ENCODE measurements at regions not wholly inside any gene's neighbourhood (a gene's known extent, or its start where the extent isn't known, plus 50 kb on each side); places are given as distances from the start of the nearest gene placed in this dataset.

- Mint-ChIP-seq H3K9me3 (peaks cover 10% of the 10 kb centered on the region), H3K4me1 (no peaks in the 10 kb centered on the region), H3K27ac (no peak overlapping the region), H3K4me3 (no peak overlapping the region), H3K27me3 (no peaks in the 10 kb centered on the region), H3K36me3 (no peaks in the 10 kb centered on the region)
- no peak for DNase-seq
- CTCF ChIA-PET: no interaction called here
Observed at GRCh38 chr4:154067786-154068185, 278.9 kb upstream of the SFRP2 start.

- DNase-seq: no peak
- Mint-ChIP-seq H3K36me3 (no peaks in the 10 kb centered on the region), H3K4me1 (no peaks in the 10 kb centered on the region), H3K4me3 (no peak overlapping the region), H3K27ac (no peak overlapping the region), H3K9me3 (peaks cover 10% of the 10 kb centered on the region), H3K27me3 (no peaks in the 10 kb centered on the region)
- CTCF ChIA-PET: no interaction called here
Observed at GRCh38 chr4:154065368-154065767, 276.5 kb upstream of the SFRP2 start.

GRCh38 chr4:154064244-154064643, 275.4 kb upstream of the SFRP2 start:
- H3K4me3 Mint-ChIP-seq: no peak overlapping the region
- no peak for DNase-seq
- CTCF ChIA-PET: no interaction called here
- no peaks in the 10 kb centered on the region for H3K27me3 Mint-ChIP-seq
- no peak overlapping the region for H3K27ac Mint-ChIP-seq
- H3K4me1 Mint-ChIP-seq: no peaks in the 10 kb centered on the region
- H3K36me3 Mint-ChIP-seq: no peaks in the 10 kb centered on the region
- peaks cover 10% of the 10 kb centered on the region for H3K9me3 Mint-ChIP-seq

- no peaks in the 10 kb centered on the region for H3K4me1 Mint-ChIP-seq
- no peak overlapping the region for H3K4me3 Mint-ChIP-seq
- peaks cover 11% of the 10 kb centered on the region for H3K9me3 Mint-ChIP-seq
- no peak for DNase-seq
- CTCF ChIA-PET: interaction anchor here (1.0 kb wide), 1 partner anchor 262 kb away, joined by 4 read pairs; no protein-coding TSS in a partner anchor
- no peaks in the 10 kb centered on the region for H3K36me3 Mint-ChIP-seq
- H3K27me3 Mint-ChIP-seq: no peaks in the 10 kb centered on the region
- H3K27ac Mint-ChIP-seq: no peak overlapping the region
Observed at GRCh38 chr4:154049457-154050181, 260.7 kb upstream of the SFRP2 start.

- Mint-ChIP-seq H3K4me3 (no peak overlapping the region), H3K27me3 (no peaks in the 10 kb centered on the region), H3K27ac (no peak overlapping the region), H3K4me1 (no peaks in the 10 kb centered on the region), H3K36me3 (no peaks in the 10 kb centered on the region), H3K9me3 (no peaks in the 10 kb centered on the region)
- CTCF ChIA-PET: interaction anchor here (1.6 kb wide), 1 partner anchor 24 kb away, joined by 3 read pairs; no protein-coding TSS in a partner anchor
- no peak for DNase-seq
Observed at GRCh38 chr4:154047733-154048132, 258.9 kb upstream of the SFRP2 start.

GRCh38 chr4:154044742-154045485, 256.0 kb upstream of the SFRP2 start:
- H3K4me3 Mint-ChIP-seq: no peak overlapping the region
- no peaks in the 10 kb centered on the region for H3K27me3 Mint-ChIP-seq
- H3K27ac Mint-ChIP-seq: no peak overlapping the region
- CTCF ChIA-PET: no interaction called here
- H3K4me1 Mint-ChIP-seq: no peaks in the 10 kb centered on the region
- H3K36me3 Mint-ChIP-seq: no peaks in the 10 kb centered on the region
- H3K9me3 Mint-ChIP-seq: no peaks in the 10 kb centered on the region
- no peak for DNase-seq

- H3K4me3 Mint-ChIP-seq: no peak overlapping the region
- H3K27ac Mint-ChIP-seq: no peak overlapping the region
- CTCF ChIA-PET: no interaction called here
- H3K4me1 Mint-ChIP-seq: no peaks in the 10 kb centered on the region
- DNase-seq: no peak
- no peaks in the 10 kb centered on the region for H3K27me3 Mint-ChIP-seq
- no peaks in the 10 kb centered on the region for H3K9me3 Mint-ChIP-seq
- no peaks in the 10 kb centered on the region for H3K36me3 Mint-ChIP-seq
Observed at GRCh38 chr4:154044108-154044531, 255.2 kb upstream of the SFRP2 start.

- CTCF ChIA-PET: no interaction called here
- Mint-ChIP-seq H3K4me3 (no peak overlapping the region), H3K27ac (no peak overlapping the region), H3K27me3 (no peaks in the 10 kb centered on the region), H3K36me3 (no peaks in the 10 kb centered on the region), H3K4me1 (no peaks in the 10 kb centered on the region), H3K9me3 (no peaks in the 10 kb centered on the region)
- DNase-seq: no peak
Observed at GRCh38 chr4:154041640-154042039, 252.8 kb upstream of the SFRP2 start.

- CTCF ChIA-PET: no interaction called here
- Mint-ChIP-seq H3K27ac (no peak overlapping the region), H3K36me3 (no peaks in the 10 kb centered on the region), H3K4me3 (no peak overlapping the region), H3K27me3 (no peaks in the 10 kb centered on the region), H3K4me1 (no peaks in the 10 kb centered on the region), H3K9me3 (no peaks in the 10 kb centered on the region)
- no peak for DNase-seq
Observed at GRCh38 chr4:154039435-154040343, 250.8 kb upstream of the SFRP2 start.

GRCh38 chr4:154036856-154037255, 248.0 kb upstream of the SFRP2 start:
- CTCF ChIA-PET: no interaction called here
- H3K27me3 Mint-ChIP-seq: no peaks in the 10 kb centered on the region
- H3K4me3 Mint-ChIP-seq: no peak overlapping the region
- H3K4me1 Mint-ChIP-seq: no peaks in the 10 kb centered on the region
- DNase-seq: no peak
- H3K27ac Mint-ChIP-seq: no peak overlapping the region
- H3K9me3 Mint-ChIP-seq: no peaks in the 10 kb centered on the region
- no peaks in the 10 kb centered on the region for H3K36me3 Mint-ChIP-seq

- H3K36me3 Mint-ChIP-seq: no peaks in the 10 kb centered on the region
- no peak overlapping the region for H3K27ac Mint-ChIP-seq
- H3K4me1 Mint-ChIP-seq: no peaks in the 10 kb centered on the region
- H3K4me3 Mint-ChIP-seq: no peak overlapping the region
- no peak for DNase-seq
- H3K27me3 Mint-ChIP-seq: no peaks in the 10 kb centered on the region
- H3K9me3 Mint-ChIP-seq: no peaks in the 10 kb centered on the region
- CTCF ChIA-PET: no interaction called here
Observed at GRCh38 chr4:154035341-154035740, 246.5 kb upstream of the SFRP2 start.

- Mint-ChIP-seq H3K9me3 (no peaks in the 10 kb centered on the region), H3K4me1 (no peaks in the 10 kb centered on the region), H3K36me3 (no peaks in the 10 kb centered on the region), H3K27ac (no peak overlapping the region), H3K27me3 (no peaks in the 10 kb centered on the region), H3K4me3 (no peak overlapping the region)
- no peak for DNase-seq
- CTCF ChIA-PET: no interaction called here
Observed at GRCh38 chr4:154033921-154034320, 245.0 kb upstream of the SFRP2 start.

GRCh38 chr4:154032914-154033313, 244.0 kb upstream of the SFRP2 start:
- Mint-ChIP-seq H3K36me3 (no peaks in the 10 kb centered on the region), H3K9me3 (no peaks in the 10 kb centered on the region), H3K4me3 (no peak overlapping the region), H3K27me3 (no peaks in the 10 kb centered on the region), H3K4me1 (no peaks in the 10 kb centered on the region), H3K27ac (no peak overlapping the region)
- CTCF ChIA-PET: no interaction called here
- no peak for DNase-seq

GRCh38 chr4:154030746-154031145, 241.9 kb upstream of the SFRP2 start:
- H3K36me3 Mint-ChIP-seq: no peaks in the 10 kb centered on the region
- CTCF ChIA-PET: interaction anchor here (1.3 kb wide), 1 partner anchor 87 kb away, joined by 3 read pairs; no protein-coding TSS in a partner anchor
- H3K4me1 Mint-ChIP-seq: no peaks in the 10 kb centered on the region
- peaks cover 3% of the 10 kb centered on the region for H3K27me3 Mint-ChIP-seq
- no peaks in the 10 kb centered on the region for H3K9me3 Mint-ChIP-seq
- no peak overlapping the region for H3K27ac Mint-ChIP-seq
- DNase-seq: no peak
- no peak overlapping the region for H3K4me3 Mint-ChIP-seq

All from activated naive CD4-positive, alpha-beta T cell treated with anti-CD3 and anti-CD28 coated beads, Interleukin-2, amount 10 ng/mL, durations not matched to agents 7 days and 5 days (primary cell).